Common myeloid progenitor, CD34-positive (primary cell): ENCODE measurements at regions not wholly inside any gene's neighbourhood (a gene's known extent, or its start where the extent isn't known, plus 50 kb on each side); places are given as distances from the start of the nearest gene placed in this dataset.

Source experiments
- CTCF ChIA-PET: fragments of 350-600 bp; sonication (Branson Sonifier 250); formaldehyde crosslinking; loops from one replicate; lab custom pipeline; 2021; ENCODE audit warnings: antibody characterized with exemption; lab: Charles Lee
- POLR2A ChIA-PET: fragments of 350-600 bp; sonication (Branson Sonifier 250); formaldehyde crosslinking; loops from one replicate; lab custom pipeline; 2021; ENCODE audit warnings: antibody characterized with exemption; lab: Charles Lee
- DNase-seq, 3 donors: peaks; one replicate each; pipeline versions ENCODE4 v3.0.0 to v3.0.0-alpha.2; 2013
- H3K27ac ChIP-seq, 2 experiments: 1 replicate in 1 of 2; 2 replicates in 1 of 2; pipeline ENCODE4 v1.7.0; 2013; ENCODE audit warnings: inconsistent platforms in 2 of 2, low read length in 2 of 2, mild to moderate bottlenecking in 2 of 2, low read depth in 1 of 2, moderate library complexity in 1 of 2; ENCODE audit not compliant: severe bottlenecking in 2 of 2, insufficient read depth in 1 of 2, poor library complexity in 1 of 2
- H3K27me3 ChIP-seq, 5 experiments: replicated peaks in 2 of 5; 1 replicate in 3 of 5; 2 replicates in 2 of 5; pipeline versions ENCODE4 v1.6.1 to v1.7.0; 2013; ENCODE audit warnings: low read length in 4 of 5, mild to moderate bottlenecking in 2 of 5, moderate library complexity in 2 of 5, inconsistent platforms in 1 of 5; ENCODE audit not compliant: insufficient read depth in 5 of 5, control insufficient read depth in 4 of 5
- H3K36me3 ChIP-seq, 4 experiments: 1 replicate in 2 of 4; 2 replicates in 2 of 4; pipeline versions ENCODE4 v1.6.1 to v1.7.0; 2013; ENCODE audit warnings: low read length in 3 of 4, control low read depth in 1 of 4, mild to moderate bottlenecking in 1 of 4; ENCODE audit not compliant: control insufficient read depth in 4 of 4, insufficient read depth in 4 of 4
- H3K4me1 ChIP-seq, 4 experiments: 1 replicate in 3 of 4; 2 replicates in 1 of 4; pipeline versions ENCODE4 v1.6.1 to v1.7.1; 2013; ENCODE audit warnings: low read length in 3 of 4, mild to moderate bottlenecking in 3 of 4, control low read depth in 1 of 4, inconsistent platforms in 1 of 4, moderate library complexity in 1 of 4; ENCODE audit not compliant: control insufficient read depth in 4 of 4, insufficient read depth in 4 of 4; ENCODE audit errors: control extremely low read depth in 1 of 4
- H3K4me3 ChIP-seq, 7 experiments: 1 replicate in 4 of 7; 2 replicates in 3 of 7; pipeline versions ENCODE4 v1.5.1 to v1.7.0; 2013; ENCODE audit warnings: mild to moderate bottlenecking in 7 of 7, low read length in 6 of 7, moderate library complexity in 6 of 7, inconsistent platforms in 2 of 7, low read depth in 2 of 7, control low read depth in 1 of 7; ENCODE audit not compliant: insufficient read depth in 4 of 7, control insufficient read depth in 1 of 7; ENCODE audit errors: extremely low read depth in 1 of 7
- H3K9me3 ChIP-seq, 5 experiments: 1 replicate in 4 of 5; 2 replicates in 1 of 5; pipeline versions ENCODE4 v1.6.1 to v1.7.1; 2013; ENCODE audit warnings: low read length in 4 of 5, mild to moderate bottlenecking in 2 of 5, inconsistent platforms in 1 of 5, low read depth in 1 of 5, moderate library complexity in 1 of 5; ENCODE audit not compliant: control insufficient read depth in 4 of 5, insufficient read depth in 2 of 5; ENCODE audit errors: control extremely low read depth in 1 of 5
- WGBS: methylation state at CpG from one replicate; pipeline ENCODE4 v1.1.5; 2013; ENCODE audit not compliant: insufficient coverage; 5-methylcytosine and 5-hydroxymethylcytosine counted together

DNA sequence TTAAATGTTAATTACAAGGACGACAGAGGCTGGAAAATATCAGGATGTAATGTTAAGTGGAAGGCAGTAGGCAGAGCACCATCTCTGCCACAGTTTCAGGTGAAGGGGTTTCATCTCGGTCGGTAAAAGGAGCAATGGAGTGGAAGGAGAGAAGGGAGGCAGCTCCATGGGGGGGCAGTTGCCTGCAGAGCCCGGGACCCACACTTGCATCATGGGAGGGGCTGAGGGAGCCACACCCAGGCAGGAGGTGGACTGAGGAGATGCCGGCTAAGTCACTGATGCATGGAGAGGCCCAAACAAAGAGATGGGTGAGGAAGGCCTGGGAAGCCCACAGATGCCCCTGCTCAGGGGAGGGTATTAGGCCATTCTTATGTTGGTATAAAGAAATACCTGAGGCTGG is 1470.9 kb downstream of the BRD1 start:
- Histone ChIP-seq H3K27me3 (peaks cover 0 to 29% (median 3%) of the 10 kb centered on the region in 5 experiments), H3K27ac (no peak overlapping the region), H3K4me3 (no peak overlapping the region), H3K9me3 (peaks cover 0 to 3% (median 0%) of the 10 kb centered on the region in 5 experiments), H3K36me3 (no peaks in the 10 kb centered on the region), H3K4me1 (no peaks in the 10 kb centered on the region)
- DNase-seq: no peak
- ChIA-PET POLR2A (no interaction called here), CTCF (no interaction called here)
- WGBS: 88% methylated on average over 5 of the region's 5 CpGs

DNA sequence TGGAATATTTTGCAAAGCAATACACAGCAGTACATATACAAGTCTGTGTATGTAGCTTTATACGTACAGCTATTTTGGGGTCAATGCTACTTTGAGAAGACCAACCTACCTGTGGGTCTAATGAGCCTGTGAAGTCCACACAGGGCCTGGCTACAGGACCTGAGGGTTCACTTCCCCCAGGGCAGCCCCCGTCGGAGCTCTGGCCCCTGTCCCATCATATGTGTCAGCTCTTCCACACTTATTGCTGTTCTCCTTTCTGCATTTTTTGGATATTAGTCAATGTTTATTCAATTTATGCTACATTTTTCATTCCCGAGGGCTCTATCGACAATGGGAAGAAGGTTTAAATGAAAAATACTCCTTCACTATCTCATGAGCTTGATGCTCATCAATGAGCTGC is 1473.6 kb downstream of the BRD1 start:
- WGBS: no CpG with 5 or more reads among the region's 5 CpGs
- no peaks in the 10 kb centered on the region for H3K9me3 ChIP-seq

DNA sequence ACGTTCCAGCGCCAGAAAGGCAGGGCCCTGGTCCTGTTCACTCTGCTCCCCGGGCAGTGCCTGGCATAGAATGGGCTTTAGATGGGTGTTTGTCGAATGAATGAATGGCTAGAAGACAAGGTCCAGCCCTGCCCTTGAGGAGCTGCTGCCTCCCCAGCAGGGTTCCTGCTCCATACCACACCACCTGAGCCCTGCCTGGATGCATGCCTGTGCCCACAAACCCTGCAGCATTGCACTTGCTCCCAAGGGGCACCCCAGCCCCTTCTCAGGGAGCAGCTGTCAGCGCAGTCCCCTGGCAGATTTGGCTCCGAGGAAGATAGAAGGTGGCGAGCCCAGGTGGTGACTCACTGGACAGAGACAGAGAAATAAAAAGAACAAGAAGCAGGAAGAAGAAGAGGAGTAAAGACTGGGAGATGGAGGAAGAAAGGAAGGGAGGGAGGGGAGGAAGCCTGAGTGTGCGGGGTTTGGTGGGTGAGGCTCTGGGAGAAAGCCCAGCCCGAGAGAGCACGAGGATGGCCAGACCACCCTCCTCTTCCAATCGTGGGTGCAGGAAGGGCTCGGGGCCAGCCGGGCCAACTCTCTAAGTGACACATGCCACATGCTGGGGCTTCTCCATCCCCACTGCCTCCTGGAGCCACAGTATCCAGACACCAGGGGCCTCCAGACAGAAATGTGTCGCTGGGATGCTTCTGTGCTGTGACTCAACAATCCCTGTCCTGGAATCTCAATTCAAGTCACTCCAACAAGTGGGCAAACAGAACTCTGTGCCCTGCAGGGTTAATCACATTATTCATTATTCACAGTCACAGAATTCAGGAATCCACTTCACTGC is 1474.3 kb downstream of the BRD1 start:
- Histone ChIP-seq H3K36me3 (no peaks in the 10 kb centered on the region), H3K27me3 (peaks cover 0 to 35% (median 3%) of the 10 kb centered on the region in 5 experiments), H3K27ac (no peak overlapping the region), H3K4me1 (no peaks in the 10 kb centered on the region), H3K9me3 (no peaks in the 10 kb centered on the region), H3K4me3 (no peak overlapping the region)
- ChIA-PET CTCF (no interaction called here), POLR2A (no interaction called here)
- WGBS: 91% methylated on average over 12 of the region's 14 CpGs
- no peak for DNase-seq

More for the DNA sequence above, 1473.6 kb downstream of the BRD1 start:
- POLR2A ChIA-PET: no interaction called here
- no peak overlapping the region for H3K4me3 ChIP-seq
- no peak overlapping the region for H3K27ac ChIP-seq
- CTCF ChIA-PET: no interaction called here
- H3K36me3 ChIP-seq: no peaks in the 10 kb centered on the region
- H3K4me1 ChIP-seq: no peaks in the 10 kb centered on the region
- no peak for DNase-seq
- H3K27me3 ChIP-seq: peaks cover 0 to 35% (median 3%) of the 10 kb centered on the region in 5 experiments

DNA sequence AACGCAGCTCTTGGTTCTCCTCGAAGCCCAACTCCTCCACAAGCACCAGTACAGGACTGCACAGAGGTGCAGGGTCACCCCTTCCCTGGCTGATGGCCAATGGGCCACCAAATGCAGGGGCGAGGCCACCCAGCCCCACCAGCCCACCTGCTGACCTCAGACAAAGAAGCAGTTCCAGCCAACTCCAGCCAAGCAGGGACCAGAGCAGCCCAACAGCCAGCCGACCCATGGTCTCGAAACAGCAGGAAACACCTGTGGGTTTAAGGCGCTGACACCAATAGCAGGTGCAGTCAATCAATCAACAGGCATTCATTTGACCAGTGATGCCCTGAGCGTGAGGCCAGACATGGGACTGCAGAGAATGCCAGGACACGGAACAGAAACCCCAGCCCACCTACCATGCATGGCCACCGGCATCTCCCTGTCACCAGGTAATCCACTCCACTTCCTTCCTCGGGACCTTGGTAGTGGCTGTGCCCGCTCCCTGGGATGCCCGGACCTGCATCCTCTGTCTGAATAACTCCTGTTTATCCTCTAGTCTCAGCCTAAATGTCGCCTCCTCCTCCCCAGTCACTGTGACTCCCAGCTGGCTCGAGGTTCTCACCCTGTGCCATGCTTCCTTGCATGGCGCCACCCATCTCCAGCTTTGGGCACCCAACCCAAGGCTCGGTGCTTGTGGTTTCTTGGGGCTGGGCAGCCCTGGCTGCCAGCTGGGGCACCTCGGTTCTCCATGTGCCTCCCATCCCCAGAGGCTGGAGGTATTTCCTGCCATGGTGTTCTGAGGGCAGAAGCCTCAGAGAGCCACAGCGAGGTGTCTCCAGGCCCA is 1475.4 kb downstream of the BRD1 start:
- Histone ChIP-seq H3K36me3 (no peaks in the 10 kb centered on the region), H3K27ac (no peak overlapping the region), H3K9me3 (no peaks in the 10 kb centered on the region), H3K4me3 (no peak overlapping the region), H3K27me3 (peaks cover 0 to 36% (median 3%) of the 10 kb centered on the region in 5 experiments), H3K4me1 (no peaks in the 10 kb centered on the region)
- DNase-seq: no peak
- WGBS: 86% methylated on average over 17 of the region's 18 CpGs
- CTCF ChIA-PET: no interaction called here
- POLR2A ChIA-PET: no interaction called here

DNA sequence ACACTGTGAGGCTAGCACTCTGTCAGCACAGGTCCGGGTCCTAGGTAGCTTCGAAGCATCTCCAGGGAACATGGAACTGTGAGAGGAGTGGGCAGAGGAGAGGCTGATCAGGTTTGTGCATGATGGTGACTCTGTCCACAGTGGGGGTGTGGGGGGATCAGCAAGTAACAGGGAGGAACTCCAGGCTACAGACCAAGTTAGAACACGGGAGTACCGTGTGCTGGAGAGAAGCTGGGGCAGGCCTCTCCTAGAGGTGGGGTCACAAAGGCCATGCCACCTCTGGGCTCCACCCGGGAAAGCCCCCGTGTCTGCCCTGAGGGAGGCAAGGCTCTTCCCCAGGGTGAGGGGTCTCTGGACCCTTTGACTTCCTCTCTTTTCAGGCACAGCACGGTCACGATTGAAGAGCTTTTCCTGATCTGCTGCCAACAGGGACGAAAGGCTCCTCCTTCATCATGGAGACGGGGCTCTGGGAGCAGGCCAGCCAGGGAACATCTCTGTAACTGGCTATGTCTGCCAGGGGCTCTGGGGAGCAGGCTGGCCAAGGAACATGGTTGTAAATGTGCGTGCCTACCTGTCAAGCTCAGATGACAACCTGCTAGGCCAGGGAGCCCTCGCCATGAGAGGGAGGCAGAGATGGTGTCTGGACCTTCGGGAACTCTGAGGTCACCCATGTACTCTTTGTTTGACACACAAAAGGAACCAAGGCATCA is 1476.1 kb downstream of the BRD1 start:
- ChIA-PET CTCF (no interaction called here), POLR2A (no interaction called here)

DNA sequence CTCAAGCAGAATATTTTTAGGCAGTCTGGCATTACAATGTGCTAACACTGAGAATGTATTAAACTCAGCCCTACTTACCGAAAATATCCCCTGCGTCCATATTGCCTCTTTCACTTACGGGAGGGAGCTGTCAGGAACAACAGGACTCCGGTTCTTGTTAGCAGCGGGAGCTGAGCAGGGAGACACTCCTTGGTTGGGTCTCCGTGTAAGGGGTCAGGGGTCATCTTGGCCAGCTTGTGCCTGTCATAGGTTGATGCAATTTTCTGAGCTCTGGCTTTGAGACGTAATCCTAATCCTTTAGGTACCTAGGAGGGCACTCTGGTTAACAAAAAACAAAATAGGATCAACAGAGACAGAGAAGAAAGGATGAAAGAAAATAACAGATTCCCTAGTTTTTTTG is 1477.2 kb downstream of the BRD1 start:
- Histone ChIP-seq H3K27me3 (peaks cover 0 to 35% (median 3%) of the 10 kb centered on the region in 5 experiments), H3K36me3 (no peaks in the 10 kb centered on the region), H3K27ac (no peak overlapping the region), H3K4me3 (no peak overlapping the region), H3K9me3 (no peaks in the 10 kb centered on the region), H3K4me1 (no peaks in the 10 kb centered on the region)
- WGBS: 71% methylated on average over 6 of the region's 7 CpGs
- ChIA-PET POLR2A (no interaction called here), CTCF (no interaction called here)
- DNase-seq: no peak

More for the DNA sequence above, 1476.1 kb downstream of the BRD1 start:
- no peaks in the 10 kb centered on the region for H3K36me3 ChIP-seq
- no peak for DNase-seq
- no peaks in the 10 kb centered on the region for H3K9me3 ChIP-seq
- H3K27me3 ChIP-seq: peaks cover 0 to 32% (median 3%) of the 10 kb centered on the region in 5 experiments
- WGBS: 77% methylated on average over 11 of the region's 13 CpGs
- H3K4me1 ChIP-seq: no peaks in the 10 kb centered on the region
- H3K27ac ChIP-seq: no peak overlapping the region
- H3K4me3 ChIP-seq: no peak overlapping the region
